SU-DHL-6 (cell line): ENCODE measurements at regions not wholly inside any gene's neighbourhood (a gene's known extent, or its start where the extent isn't known, plus 50 kb on each side); places are given as distances from the start of the nearest gene placed in this dataset.

ENCODE experiments used
- H2AFZ ChIP-seq: fragments of 200-600 bp; sonication (generic); 2 replicates; pipeline ENCODE4 v1.6.1; 2014; ENCODE audit warnings: low read depth, mild to moderate bottlenecking, moderate library complexity, mixed read lengths, antibody characterized with exemption, low read length; ENCODE audit not compliant: severe bottlenecking
- H3F3A ChIP-seq: fragments of 200-600 bp; shearing (Covaris generic); 2 replicates; pipeline ENCODE4 v1.6.0; 2016; ENCODE audit warnings: antibody characterized with exemption, mild to moderate bottlenecking; ENCODE audit not compliant: insufficient read depth
- H3K27ac ChIP-seq: fragments of 200-600 bp; sonication (generic); 2 replicates; pipeline ENCODE4 v1.5.1; 2016; ENCODE audit warnings: low read depth, mild to moderate bottlenecking, low read length, moderate library complexity, mixed read lengths
- H3K27me3 ChIP-seq: fragments of 200-600 bp; sonication (generic), shearing (Covaris generic); 2 replicates; pipeline ENCODE4 v1.6.0; 2014; ENCODE audit warnings: mild to moderate bottlenecking, low read length
- H3K36me3 ChIP-seq: fragments of 200-600 bp; sonication (generic); 2 replicates; pipeline ENCODE4 v1.6.1; 2014; ENCODE audit warnings: mild to moderate bottlenecking, low read length, mixed read lengths
- H3K4me2 ChIP-seq: fragments of 300-600, 200-600 bp; shearing (Covaris generic), sonication (generic); 2 replicates; pipeline ENCODE4 v1.6.0; 2014; ENCODE audit warnings: low read length, low read depth, mild to moderate bottlenecking; ENCODE audit not compliant: poor library complexity, severe bottlenecking
- H3K4me3 ChIP-seq: fragments of 200-600 bp; sonication (generic); 2 replicates; pipeline ENCODE4 v1.5.1; 2014; ENCODE audit warnings: antibody characterized with exemption, low read length, mild to moderate bottlenecking, mixed read lengths; ENCODE audit not compliant: insufficient read depth, poor library complexity, severe bottlenecking
- H3K79me2 ChIP-seq: fragments of 200-600 bp; sonication (generic); 2 replicates; pipeline ENCODE4 v1.6.1; 2014; ENCODE audit warnings: mild to moderate bottlenecking, low read length, moderate library complexity; ENCODE audit not compliant: insufficient read depth
- H3K9ac ChIP-seq: fragments of 200-600 bp; sonication (generic); 2 replicates; pipeline ENCODE4 v1.7.0; 2014; ENCODE audit warnings: mild to moderate bottlenecking, low read length
- H3K9me2 ChIP-seq: fragments of 200-600 bp; sonication (generic); replicated peaks from 2 replicates; pipeline ENCODE4 v1.6.1; 2014; ENCODE audit warnings: low read length; ENCODE audit not compliant: insufficient read depth
- H3K9me3 ChIP-seq: fragments of 200-600 bp; sonication (generic); 2 replicates; pipeline ENCODE4 v1.6.1; 2014; ENCODE audit warnings: low read length, mixed read lengths; ENCODE audit not compliant: insufficient read depth
- H4K20me1 ChIP-seq: fragments of 200-600 bp; sonication (generic); 2 replicates; pipeline ENCODE4 v1.6.1; 2014; ENCODE audit warnings: low read depth, mild to moderate bottlenecking, antibody characterized with exemption, low read length, moderate library complexity, mixed read lengths
- EZH2phosphoT487 ChIP-seq: fragments of 200-600 bp; sonication (generic), shearing (Covaris generic); conservative IDR thresholded peaks from 2 replicates; pipeline ENCODE4 v1.6.1; 2018; ENCODE audit warnings: mild to moderate bottlenecking, antibody characterized with exemption, low read length, moderate library complexity, mixed read lengths
- TF ChIP-seq, protein P1 (sequence below): fragments of 200-600 bp; sonication (generic); IDR thresholded peaks from one replicate; pipeline ENCODE4 v1.5.1; 2017; ENCODE audit warnings: antibody characterized with exemption, mild to moderate bottlenecking, low read length, moderate library complexity; ENCODE audit not compliant: insufficient read depth, poor library complexity, severe bottlenecking

DNA sequence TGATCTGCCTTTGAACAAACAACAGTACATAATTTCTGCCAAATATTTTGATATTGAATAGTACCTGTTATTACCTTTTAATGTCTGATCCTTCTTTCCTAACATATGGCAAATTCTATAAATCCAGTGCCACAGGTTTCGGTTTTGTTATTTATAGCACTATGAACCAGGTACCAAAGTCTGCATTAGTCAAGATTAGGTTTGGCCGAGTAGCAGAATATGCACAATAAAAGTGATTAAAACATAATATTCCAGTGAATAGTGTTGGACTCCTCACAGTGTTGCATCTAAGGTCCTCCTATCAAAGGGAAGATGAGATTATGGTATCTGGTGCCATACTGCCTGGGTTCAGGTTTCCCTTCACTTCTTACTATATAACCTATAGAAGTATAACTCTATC is 599.0 kb downstream of the ZPLD1 start:
- Histone ChIP-seq H3K27ac (no peak overlapping the region), H3K4me3 (no peak overlapping the region), H3K27me3 (no peaks in the 10 kb centered on the region), H3F3A (no peaks in the 10 kb centered on the region), H3K9ac (no peak overlapping the region), H3K4me2 (no peak overlapping the region), H2AFZ (no peak overlapping the region), H4K20me1 (no peaks in the 10 kb centered on the region), H3K9me3 (no peaks in the 10 kb centered on the region), H3K79me2 (no peaks in the 10 kb centered on the region), H3K36me3 (no peaks in the 10 kb centered on the region), H3K9me2 (0 out of 2 replicates have a peak, but pooled peaks cover 3% of the 10 kb centered on the region)
- TF ChIP-seq, protein P1, sequence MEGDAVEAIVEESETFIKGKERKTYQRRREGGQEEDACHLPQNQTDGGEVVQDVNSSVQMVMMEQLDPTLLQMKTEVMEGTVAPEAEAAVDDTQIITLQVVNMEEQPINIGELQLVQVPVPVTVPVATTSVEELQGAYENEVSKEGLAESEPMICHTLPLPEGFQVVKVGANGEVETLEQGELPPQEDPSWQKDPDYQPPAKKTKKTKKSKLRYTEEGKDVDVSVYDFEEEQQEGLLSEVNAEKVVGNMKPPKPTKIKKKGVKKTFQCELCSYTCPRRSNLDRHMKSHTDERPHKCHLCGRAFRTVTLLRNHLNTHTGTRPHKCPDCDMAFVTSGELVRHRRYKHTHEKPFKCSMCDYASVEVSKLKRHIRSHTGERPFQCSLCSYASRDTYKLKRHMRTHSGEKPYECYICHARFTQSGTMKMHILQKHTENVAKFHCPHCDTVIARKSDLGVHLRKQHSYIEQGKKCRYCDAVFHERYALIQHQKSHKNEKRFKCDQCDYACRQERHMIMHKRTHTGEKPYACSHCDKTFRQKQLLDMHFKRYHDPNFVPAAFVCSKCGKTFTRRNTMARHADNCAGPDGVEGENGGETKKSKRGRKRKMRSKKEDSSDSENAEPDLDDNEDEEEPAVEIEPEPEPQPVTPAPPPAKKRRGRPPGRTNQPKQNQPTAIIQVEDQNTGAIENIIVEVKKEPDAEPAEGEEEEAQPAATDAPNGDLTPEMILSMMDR: no peak
- TF ChIP-seq EZH2phosphoT487: no peak

GRCh38 chr3:103047640-103048039 is 612.8 kb downstream of the ZPLD1 start:
- no peaks in the 10 kb centered on the region for H3F3A ChIP-seq
- H4K20me1 ChIP-seq: no peaks in the 10 kb centered on the region
- no peak overlapping the region for H2AFZ ChIP-seq
- no peaks in the 10 kb centered on the region for H3K79me2 ChIP-seq
- H3K27ac ChIP-seq: no peak overlapping the region
- TF ChIP-seq EZH2phosphoT487: no peak
- TF ChIP-seq, protein P1: no peak
- H3K9me3 ChIP-seq: no peaks in the 10 kb centered on the region
- no peak overlapping the region for H3K4me2 ChIP-seq
- H3K36me3 ChIP-seq: no peaks in the 10 kb centered on the region
- no peaks in the 10 kb centered on the region for H3K9me2 ChIP-seq
- H3K4me3 ChIP-seq: no peak overlapping the region
- H3K9ac ChIP-seq: no peak overlapping the region
- H3K27me3 ChIP-seq: no peaks in the 10 kb centered on the region

- H3K27me3 ChIP-seq: no peaks in the 10 kb centered on the region
- H3K4me3 ChIP-seq: no peak overlapping the region
- no peak overlapping the region for H3K9ac ChIP-seq
- H2AFZ ChIP-seq: no peak overlapping the region
- no peaks in the 10 kb centered on the region for H3K9me3 ChIP-seq
- H3K36me3 ChIP-seq: no peaks in the 10 kb centered on the region
- H3K79me2 ChIP-seq: no peaks in the 10 kb centered on the region
- no peak overlapping the region for H3K27ac ChIP-seq
- no peaks in the 10 kb centered on the region for H4K20me1 ChIP-seq
- TF ChIP-seq EZH2phosphoT487: no peak
- TF ChIP-seq, protein P1: no peak
- H3K9me2 ChIP-seq: no peaks in the 10 kb centered on the region
- H3F3A ChIP-seq: no peaks in the 10 kb centered on the region
- H3K4me2 ChIP-seq: no peak overlapping the region
Observed at GRCh38 chr3:103048068-103048722, 613.4 kb downstream of the ZPLD1 start.
